Lower lobe of right lung (tissue), 2 donors: ENCODE measurements at regions not wholly inside any gene's neighbourhood (a gene's known extent, or its start where the extent isn't known, plus 50 kb on each side); places are given as distances from the start of the nearest gene placed in this dataset.

Experiments used
- ATAC-seq, 2 donors: fragments of 200-7000 bp; cut with Tn5 transposase; one replicate each; pipeline ENCODE4 v1.9.1; 2020 to 2022; ENCODE audit warnings: mild to moderate bottlenecking in 2 of 2, moderate library complexity in 2 of 2
- DNase-seq: peaks from one replicate; pipeline ENCODE4 v3.0.0-alpha.2; 2020
- H3K27ac ChIP-seq: fragments of 200-600 bp; one replicate; pipeline ENCODE4 v1.8.0; 2022
- H3K27me3 ChIP-seq: fragments of 200-600 bp; one replicate; pipeline ENCODE4 v1.8.0; 2022; ENCODE audit warnings: low read depth
- H3K36me3 ChIP-seq: fragments of 200-600 bp; one replicate; pipeline ENCODE4 v1.8.0; 2022; ENCODE audit warnings: mild to moderate bottlenecking
- H3K4me1 ChIP-seq: fragments of 200-600 bp; one replicate; pipeline ENCODE4 v1.8.0; 2022
- H3K4me3 ChIP-seq: fragments of 200-600 bp; one replicate; pipeline ENCODE4 v1.8.0; 2022; ENCODE audit warnings: mild to moderate bottlenecking
- H3K9me3 ChIP-seq: fragments of 200-600 bp; one replicate; pipeline ENCODE4 v1.8.0; 2022
- intact Hi-C: fragments of 100-400 bp; cut with DNase I; formaldehyde crosslinking; loops from one replicate; pipeline ENCODE4 v1.11.0; 2022
- TF ChIP-seq, protein P1 (sequence below): fragments of 200-600 bp; IDR thresholded peaks from one replicate; pipeline ENCODE4 v1.8.0; 2022; ENCODE audit warnings: antibody characterized with exemption, mild to moderate bottlenecking
- donor health status: DM: no; HTN: yes; CAD: no; lungs with severe emphysema.

DNA sequence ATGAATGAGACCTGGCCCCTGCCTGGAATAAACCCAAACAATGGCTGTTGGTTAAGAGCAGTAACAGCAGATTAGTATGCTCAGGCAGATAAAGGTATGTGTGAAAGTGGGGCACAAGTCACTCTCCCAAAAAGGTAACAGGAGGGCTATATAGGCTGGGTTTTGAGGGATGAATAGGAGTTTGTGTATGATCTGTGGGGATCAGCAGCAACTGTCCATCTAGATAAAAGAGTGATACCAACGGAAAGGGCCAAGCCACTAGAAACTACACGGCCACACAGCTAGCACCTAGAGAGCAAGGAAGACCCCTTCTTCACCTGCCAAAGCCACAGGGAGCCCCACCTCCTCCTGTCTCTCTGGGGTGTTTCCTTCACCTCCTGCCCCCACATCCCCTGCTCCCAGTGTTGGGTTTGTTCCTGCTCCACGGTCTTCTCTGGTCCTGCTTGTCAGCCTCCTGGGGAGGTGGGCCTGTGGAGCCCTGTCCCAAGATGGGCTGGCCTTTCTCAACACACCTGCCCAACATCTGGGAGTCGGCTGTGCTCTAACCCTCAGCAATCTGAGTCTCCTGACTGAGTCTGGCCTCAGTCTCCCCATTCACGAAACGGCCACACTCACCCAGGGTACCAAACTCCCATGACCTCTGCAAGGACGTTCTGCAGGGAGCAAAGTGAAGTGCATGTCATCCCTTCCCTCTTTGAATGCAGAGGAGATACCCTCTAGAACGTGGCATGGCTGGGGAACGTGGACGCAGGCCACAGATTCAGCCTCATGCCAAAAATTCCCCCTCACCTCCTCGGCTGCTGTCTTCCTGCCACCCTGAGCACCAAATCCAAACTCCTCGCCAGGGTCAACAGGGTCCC is 108.2 kb downstream of the NCOR2 start:
- TF ChIP-seq, protein P1, sequence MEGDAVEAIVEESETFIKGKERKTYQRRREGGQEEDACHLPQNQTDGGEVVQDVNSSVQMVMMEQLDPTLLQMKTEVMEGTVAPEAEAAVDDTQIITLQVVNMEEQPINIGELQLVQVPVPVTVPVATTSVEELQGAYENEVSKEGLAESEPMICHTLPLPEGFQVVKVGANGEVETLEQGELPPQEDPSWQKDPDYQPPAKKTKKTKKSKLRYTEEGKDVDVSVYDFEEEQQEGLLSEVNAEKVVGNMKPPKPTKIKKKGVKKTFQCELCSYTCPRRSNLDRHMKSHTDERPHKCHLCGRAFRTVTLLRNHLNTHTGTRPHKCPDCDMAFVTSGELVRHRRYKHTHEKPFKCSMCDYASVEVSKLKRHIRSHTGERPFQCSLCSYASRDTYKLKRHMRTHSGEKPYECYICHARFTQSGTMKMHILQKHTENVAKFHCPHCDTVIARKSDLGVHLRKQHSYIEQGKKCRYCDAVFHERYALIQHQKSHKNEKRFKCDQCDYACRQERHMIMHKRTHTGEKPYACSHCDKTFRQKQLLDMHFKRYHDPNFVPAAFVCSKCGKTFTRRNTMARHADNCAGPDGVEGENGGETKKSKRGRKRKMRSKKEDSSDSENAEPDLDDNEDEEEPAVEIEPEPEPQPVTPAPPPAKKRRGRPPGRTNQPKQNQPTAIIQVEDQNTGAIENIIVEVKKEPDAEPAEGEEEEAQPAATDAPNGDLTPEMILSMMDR = no peak
- Histone ChIP-seq H3K9me3 (no peaks in the 10 kb centered on the region), H3K4me1 (peaks cover 48% of the 10 kb centered on the region), H3K27ac (no peak overlapping the region), H3K4me3 (no peak overlapping the region), H3K27me3 (no peaks in the 10 kb centered on the region), H3K36me3 (peaks cover 75% of the 10 kb centered on the region)
- DNase-seq (no peak), ATAC-seq (no peak)
- intact Hi-C loops = no loop called here

- TF ChIP-seq, protein P1 = no peak
- peak overlapping the region; percentile 46 for H3K4me3 ChIP-seq
- no peaks in the 10 kb centered on the region for H3K9me3 ChIP-seq
- no peaks in the 10 kb centered on the region for H3K27me3 ChIP-seq
- H3K36me3 ChIP-seq = peaks cover 68% of the 10 kb centered on the region
- no peak for ATAC-seq
- H3K4me1 ChIP-seq = peaks cover 53% of the 10 kb centered on the region
- DNase-seq = no peak
- intact Hi-C loops = no loop called here
- peak overlapping the region; percentile 70 for H3K27ac ChIP-seq
Observed at GRCh38 chr12:124458220-124458991, 109.0 kb downstream of the NCOR2 start.

DNA sequence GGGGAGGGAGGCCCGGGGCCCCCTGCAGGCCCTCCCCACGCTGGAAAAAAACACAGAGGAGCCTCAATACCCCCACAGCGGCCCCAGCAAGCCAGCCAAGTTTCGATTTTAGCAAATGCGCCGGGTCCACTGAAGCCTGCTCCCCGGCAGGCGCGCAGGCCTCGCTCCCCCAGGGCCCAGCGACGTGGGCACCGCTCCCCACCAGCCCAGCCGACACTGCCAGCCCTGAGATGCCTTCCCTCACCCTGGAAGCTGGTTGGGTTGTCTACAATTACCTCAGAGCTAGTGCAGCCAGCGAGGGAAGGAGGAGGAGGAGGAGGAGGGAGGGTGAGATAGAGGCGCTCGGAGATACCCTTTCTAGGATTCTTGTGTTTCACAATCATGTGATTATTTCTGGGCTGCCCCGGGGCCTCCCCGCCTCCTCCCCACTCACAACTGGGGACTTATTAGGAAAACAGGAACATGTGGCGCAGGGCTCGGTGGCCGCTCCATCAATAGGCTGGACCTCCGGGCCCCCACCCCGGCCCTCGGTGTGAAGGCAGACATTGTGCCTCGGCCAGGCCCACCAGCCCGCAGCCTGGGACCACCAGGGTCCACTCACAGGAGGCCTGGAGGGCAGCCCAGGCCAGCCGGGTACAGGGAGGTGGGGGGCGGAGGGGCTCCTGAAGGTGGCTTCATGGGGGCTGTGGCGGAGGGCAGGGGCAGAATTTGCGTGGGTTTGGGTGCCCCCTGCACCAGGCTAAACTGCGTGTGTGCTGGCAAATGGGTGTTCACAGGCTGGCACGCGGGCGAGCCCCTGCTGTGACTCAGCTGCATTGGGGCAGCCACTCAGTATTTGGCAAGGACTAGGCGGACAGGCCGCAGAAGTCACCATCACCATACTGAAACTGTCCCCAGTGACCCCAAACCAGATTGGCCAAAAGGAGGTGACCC is 109.9 kb downstream of the NCOR2 start:
- Histone ChIP-seq H3K36me3 (peaks cover 59% of the 10 kb centered on the region), H3K9me3 (no peaks in the 10 kb centered on the region), H3K27me3 (no peaks in the 10 kb centered on the region), H3K4me1 (peaks cover 61% of the 10 kb centered on the region), H3K4me3 (peak overlapping the region; percentile 46), H3K27ac (peak overlapping the region; percentile 70)
- peak; percentile 86 for DNase-seq
- intact Hi-C loops = no loop called here
- peak; percentile 53 to 66 for ATAC-seq
- TF ChIP-seq, protein P1 = no peak

- peak in 1 of 2 donors; percentile 3 for ATAC-seq
- no peaks in the 10 kb centered on the region for H3K9me3 ChIP-seq
- peaks cover 51% of the 10 kb centered on the region for H3K36me3 ChIP-seq
- peaks cover 70% of the 10 kb centered on the region for H3K4me1 ChIP-seq
- TF ChIP-seq, protein P1 = no peak
- peak overlapping the region; percentile 46 for H3K4me3 ChIP-seq
- peak overlapping the region; percentile 70 for H3K27ac ChIP-seq
- peak; percentile 72 for DNase-seq
- no peaks in the 10 kb centered on the region for H3K27me3 ChIP-seq
- intact Hi-C loops = no loop called here
Observed at GRCh38 chr12:124456652-124457152, 110.7 kb downstream of the NCOR2 start.

DNA sequence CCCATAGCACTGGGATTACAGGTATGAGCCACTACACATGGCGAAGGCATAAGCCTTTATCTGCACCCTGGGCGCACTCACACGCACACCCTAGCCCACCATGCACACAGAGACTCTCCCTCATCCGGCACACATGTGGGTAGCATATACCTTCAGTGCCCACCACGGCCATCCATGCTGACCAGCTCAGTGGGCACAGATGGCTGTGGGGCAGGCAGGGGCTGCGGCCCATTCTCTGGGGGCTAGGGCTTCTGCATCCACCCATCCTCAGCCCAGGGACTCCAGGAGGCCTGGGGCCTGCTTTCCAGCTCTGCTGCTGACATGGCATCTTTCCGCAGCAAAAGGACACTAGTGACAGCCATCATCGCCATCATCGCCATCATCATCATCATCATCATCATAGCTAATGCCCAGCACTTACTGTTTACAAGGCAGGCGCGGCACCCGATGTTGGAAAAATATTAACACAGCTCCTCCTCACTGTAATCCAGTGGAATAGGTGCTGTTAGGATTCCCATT is 111.2 kb downstream of the NCOR2 start:
- Histone ChIP-seq H3K36me3 (peaks cover 47% of the 10 kb centered on the region), H3K4me1 (peaks cover 75% of the 10 kb centered on the region), H3K27me3 (no peaks in the 10 kb centered on the region), H3K9me3 (no peaks in the 10 kb centered on the region), H3K4me3 (peak overlapping the region; percentile 46), H3K27ac (peak overlapping the region; percentile 46)
- no peak for ATAC-seq
- TF ChIP-seq, protein P1 = no peak
- intact Hi-C loops = no loop called here
- DNase-seq = no peak
